Astrocyte (in vitro differentiated cells and primary cell): ENCODE measurements at regions not wholly inside any gene's neighbourhood (a gene's known extent, or its start where the extent isn't known, plus 50 kb on each side); places are given as distances from the start of the nearest gene placed in this dataset.

Experiments
- DNase-seq: peaks from one replicate; pipeline ENCODE4 v3.0.0-alpha.2; 2010; ENCODE audit warnings: low read depth
- FAIRE-seq: peaks from 2 replicates; lab custom pipeline; 2011; peaks lifted over from hg19 to GRCh38; lab: Jason Lieb, UNC
- H2AFZ ChIP-seq: 2 replicates; pipeline ENCODE4 v1.6.0; 2012; ENCODE audit warnings: low read depth, low read length, inconsistent platforms
- H3K27ac ChIP-seq: 2 replicates; pipeline ENCODE4 v1.5.1; 2011; ENCODE audit warnings: low read depth, low read length, inconsistent platforms
- H3K27me3 ChIP-seq: 2 replicates; pipeline ENCODE4 v1.6.0; 2011; ENCODE audit warnings: low read length, inconsistent platforms; ENCODE audit not compliant: insufficient read depth
- H3K36me3 ChIP-seq: 2 replicates; pipeline ENCODE4 v1.5.1; 2011; ENCODE audit warnings: low read length, inconsistent platforms; ENCODE audit not compliant: insufficient read depth
- H3K4me1 ChIP-seq: 2 replicates; pipeline ENCODE4 v1.5.1; 2011; ENCODE audit warnings: low read length, inconsistent platforms; ENCODE audit not compliant: insufficient read depth
- H3K4me2 ChIP-seq: 2 replicates; pipeline ENCODE4 v1.6.0; 2012; ENCODE audit warnings: low read length, inconsistent platforms
- H3K4me3 ChIP-seq: 2 replicates; pipeline ENCODE4 v1.5.1; 2011; ENCODE audit warnings: low read depth, mild to moderate bottlenecking, low read length, inconsistent platforms; ENCODE audit not compliant: insufficient read depth
- H3K79me2 ChIP-seq: 2 replicates; pipeline ENCODE4 v1.6.0; 2012; ENCODE audit warnings: mild to moderate bottlenecking, low read length, inconsistent platforms; ENCODE audit not compliant: insufficient read depth
- H3K9ac ChIP-seq: 2 replicates; pipeline ENCODE4 v1.6.0; 2012; ENCODE audit warnings: mild to moderate bottlenecking, low read length, inconsistent platforms
- H3K9me3 ChIP-seq: 2 replicates; pipeline ENCODE4 v1.5.1; 2012; ENCODE audit warnings: low read depth, mild to moderate bottlenecking, low read length, inconsistent platforms; ENCODE audit not compliant: insufficient read depth
- H4K20me1 ChIP-seq: 2 replicates; pipeline ENCODE4 v1.6.0; 2012; ENCODE audit warnings: low read length, inconsistent platforms; ENCODE audit not compliant: insufficient read depth
- H3K27ac Mint-ChIP-seq: one replicate; pipeline ENCODE4 v1.8.0; 2021; ENCODE audit warnings: mild to moderate bottlenecking, mixed read lengths; ENCODE audit not compliant: unreplicated experiment
- H3K27me3 Mint-ChIP-seq: one replicate; pipeline ENCODE4 v1.8.0; 2021; ENCODE audit warnings: low read depth, mixed read lengths; ENCODE audit not compliant: unreplicated experiment
- H3K36me3 Mint-ChIP-seq: one replicate; pipeline ENCODE4 v1.8.0; 2021; ENCODE audit warnings: low read depth, mixed read lengths; ENCODE audit not compliant: unreplicated experiment
- H3K4me1 Mint-ChIP-seq: one replicate; pipeline ENCODE4 v1.8.0; 2021; ENCODE audit warnings: low read depth, mixed read lengths; ENCODE audit not compliant: unreplicated experiment
- H3K4me3 Mint-ChIP-seq: one replicate; pipeline ENCODE4 v1.8.0; 2021; ENCODE audit warnings: mild to moderate bottlenecking, moderate library complexity, mixed read lengths; ENCODE audit not compliant: unreplicated experiment
- H3K9me3 Mint-ChIP-seq: one replicate; pipeline ENCODE4 v1.8.0; 2021; ENCODE audit warnings: mild to moderate bottlenecking, mixed read lengths; ENCODE audit not compliant: unreplicated experiment
- CTCF ChIP-seq: IDR thresholded peaks from 2 replicates; pipeline ENCODE4 v1.5.1; 2011; ENCODE audit warnings: low read depth, mild to moderate bottlenecking, inconsistent platforms, low read length, moderate library complexity; ENCODE audit not compliant: insufficient read depth
- EZH2 ChIP-seq: IDR thresholded peaks from 2 replicates; pipeline ENCODE4 v1.6.1; 2012; ENCODE audit warnings: mild to moderate bottlenecking, low read length, inconsistent platforms; ENCODE audit not compliant: insufficient read depth

GRCh38 chr2:239600001-239600593, 199.3 kb upstream of the HDAC4 start:
- H3K4me3 ChIP-seq, result no peak overlapping the region
- no peaks in the 10 kb centered on the region for H3K79me2 ChIP-seq
- TF ChIP-seq CTCF, result no peak
- no peak for TF ChIP-seq EZH2
- H3K4me1 ChIP-seq, result no peaks in the 10 kb centered on the region
- no peak overlapping the region for H3K9ac ChIP-seq
- no peak for DNase-seq
- H3K36me3 ChIP-seq, result no peaks in the 10 kb centered on the region
- H2AFZ ChIP-seq, result no peak overlapping the region
- H3K4me2 ChIP-seq, result no peak overlapping the region
- H3K4me1 Mint-ChIP-seq, result no peaks in the 10 kb centered on the region
- H3K27ac ChIP-seq, result no peak overlapping the region
- FAIRE-seq, result no peak
- no peak overlapping the region for H3K4me3 Mint-ChIP-seq
- no peak overlapping the region for H3K27ac Mint-ChIP-seq
- H3K36me3 Mint-ChIP-seq, result no peaks in the 10 kb centered on the region
- H3K27me3 Mint-ChIP-seq, result peaks cover 18% of the 10 kb centered on the region
- peaks cover 7% of the 10 kb centered on the region for H3K9me3 Mint-ChIP-seq
- H3K9me3 ChIP-seq, result no peaks in the 10 kb centered on the region
- no peaks in the 10 kb centered on the region for H3K27me3 ChIP-seq
- no peaks in the 10 kb centered on the region for H4K20me1 ChIP-seq

DNA sequence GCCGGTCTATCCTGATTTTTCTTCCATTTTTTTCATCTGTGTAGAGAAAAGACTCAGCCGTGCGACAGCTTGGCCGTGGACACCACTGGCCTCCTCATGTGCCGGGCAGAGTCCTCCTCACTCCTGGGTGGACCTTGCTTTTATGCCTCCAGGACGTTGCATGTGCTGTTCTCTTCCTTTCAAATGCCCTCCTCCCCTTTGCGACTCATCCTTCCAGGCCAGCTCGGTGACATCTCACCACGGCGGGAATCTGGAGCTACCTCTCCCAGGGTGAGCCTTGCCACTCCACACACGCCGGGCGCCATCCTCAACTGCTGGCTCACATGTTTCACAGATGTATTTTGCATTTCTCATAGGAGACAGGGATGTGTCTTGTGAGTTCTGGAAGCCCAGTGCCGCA, 198.5 kb upstream of the HDAC4 start:
- H3K4me3 ChIP-seq, result no peak overlapping the region
- no peak for DNase-seq

More for the DNA sequence above, 198.5 kb upstream of the HDAC4 start:
- Mint-ChIP-seq H3K36me3 (no peaks in the 10 kb centered on the region), H3K4me3 (no peak overlapping the region), H3K27me3 (peaks cover 24% of the 10 kb centered on the region), H3K4me1 (no peaks in the 10 kb centered on the region), H3K27ac (no peak overlapping the region), H3K9me3 (peaks cover 7% of the 10 kb centered on the region)
- Histone ChIP-seq H3K9me3 (no peaks in the 10 kb centered on the region), H3K9ac (no peak overlapping the region), H3K27ac (no peak overlapping the region), H3K4me1 (no peaks in the 10 kb centered on the region), H3K79me2 (no peaks in the 10 kb centered on the region), H3K4me2 (no peak overlapping the region), H3K36me3 (no peaks in the 10 kb centered on the region), H4K20me1 (no peaks in the 10 kb centered on the region), H3K27me3 (no peaks in the 10 kb centered on the region), H2AFZ (no peak overlapping the region)
- FAIRE-seq, result no peak
- no peak for TF ChIP-seq CTCF
- TF ChIP-seq EZH2, result no peak
